K562 (cell line): ENCODE measurements at regions not wholly inside any gene's neighbourhood (a gene's known extent, or its start where the extent isn't known, plus 50 kb on each side); places are given as distances from the start of the nearest gene placed in this dataset.

ENCODE experiments used
- ATAC-seq: fragments of 200-7000 bp; cut with Tn5 transposase; 3 replicates; pipeline ENCODE4 v1.9.1; 2020; ENCODE audit warnings: moderate library complexity
- BruUV-seq: library from RNA; stranded (reverse); fragments of 400-500 nt; replicated peaks from 2 replicates; lab custom pipeline; 2021; lab: Mats Ljungman, UMichigan
- CTCF ChIA-PET: fragments of 300-600 bp; formaldehyde crosslinking; extraction: SDS; loops from one replicate; lab custom pipeline; 2021; ENCODE audit warnings: low intra/inter-chr PET ratio; lab: Yijun Ruan, JAX
- POLR2A ChIA-PET: fragments of 300-600, 350-650 bp; sonication (Branson Sonifier 250); formaldehyde crosslinking; extraction: SDS; loops from one replicate; lab custom pipeline; 2021; ENCODE audit warnings: antibody characterized with exemption, inconsistent platforms; lab: Yijun Ruan, JAX
- DNase-seq, 4 experiments: peaks; one replicate each; pipeline versions ENCODE4 v3.0.0 to v3.0.0-alpha.2; 2011 to 2018; ENCODE audit warnings: low spot score in 3 of 4, mixed read lengths in 3 of 4; ENCODE audit errors: extremely low read depth in 1 of 4
- FAIRE-seq: peaks from 2 replicates; lab custom pipeline; 2011; peaks lifted over from hg19 to GRCh38; lab: Jason Lieb, UNC
- H2AFZ ChIP-seq: 2 replicates; pipeline ENCODE4 v1.6.0; 2011; ENCODE audit warnings: low read depth, low read length, control low read depth, inconsistent platforms
- H3K27ac ChIP-seq: fragments of 200-600 bp; 3 replicates; pipeline ENCODE4 v1.8.0; 2011; ENCODE audit warnings: low read depth, mild to moderate bottlenecking, control low read depth, inconsistent platforms, low read length, moderate library complexity, mixed read lengths; ENCODE audit errors: extremely low read depth
- H3K27me3 ChIP-seq, 2 experiments: fragments of 300-600 bp in 1 of 2; 2 replicates in 1 of 2; 3 replicates in 1 of 2; pipeline versions ENCODE4 v1.6.0 to v1.8.0; 2011; ENCODE audit warnings: inconsistent platforms in 2 of 2, low read length in 2 of 2, mild to moderate bottlenecking in 1 of 2, mixed read lengths in 1 of 2, moderate library complexity in 1 of 2; ENCODE audit not compliant: control insufficient read depth in 2 of 2, insufficient read depth in 2 of 2
- H3K36me3 ChIP-seq: fragments of 300-600 bp; 3 replicates; pipeline ENCODE4 v1.8.0; 2011; ENCODE audit warnings: mild to moderate bottlenecking, low read length, inconsistent platforms; ENCODE audit not compliant: control insufficient read depth, insufficient read depth
- H3K4me1 ChIP-seq, 2 experiments: fragments of 200-600 bp in 1 of 2; replicated peaks in 1 of 2; 2 replicates in 1 of 2; 3 replicates in 1 of 2; pipeline versions ENCODE4 v1.5.1 to v1.8.0; 2011; ENCODE audit warnings: inconsistent platforms in 2 of 2, low read length in 2 of 2, mild to moderate bottlenecking in 1 of 2, mixed read lengths in 1 of 2, moderate library complexity in 1 of 2; ENCODE audit not compliant: control insufficient read depth in 2 of 2, insufficient read depth in 2 of 2
- H3K4me2 ChIP-seq: 2 replicates; pipeline ENCODE4 v1.6.1; 2011; ENCODE audit warnings: low read length, control low read depth, inconsistent platforms, mixed read lengths; ENCODE audit not compliant: insufficient read depth
- H3K4me3 ChIP-seq: fragments of 200-600 bp; sonication (generic), shearing (Covaris generic); 2 replicates; pipeline ENCODE4 v1.5.1; 2016; ENCODE audit warnings: control low read depth, inconsistent platforms
- H3K79me2 ChIP-seq: fragments of 200-600 bp; 3 replicates; pipeline ENCODE4 v1.8.0; 2011; ENCODE audit warnings: low read length, inconsistent platforms; ENCODE audit not compliant: control insufficient read depth, insufficient read depth
- H3K9ac ChIP-seq, 2 experiments: 2 replicates each; pipeline versions ENCODE4 v1.6.0 to v1.6.1; 2011; ENCODE audit warnings: low read depth in 2 of 2, low read length in 2 of 2, control low read depth in 1 of 2, inconsistent platforms in 1 of 2, mild to moderate bottlenecking in 1 of 2, mixed read lengths in 1 of 2; ENCODE audit not compliant: insufficient read depth in 1 of 2
- H3K9me1 ChIP-seq: one replicate; pipeline ENCODE4 v1.6.0; 2011; ENCODE audit warnings: inconsistent platforms, mild to moderate bottlenecking, low read length, moderate library complexity; ENCODE audit not compliant: control insufficient read depth, insufficient read depth
- H3K9me3 ChIP-seq: replicated peaks from 2 replicates; pipeline ENCODE4 v1.5.1; 2011; ENCODE audit warnings: low read depth, low read length, inconsistent platforms; ENCODE audit not compliant: control insufficient read depth, insufficient read depth
- H4K20me1 ChIP-seq: replicated peaks from 2 replicates; pipeline ENCODE4 v1.6.1; 2011; ENCODE audit warnings: low read length, inconsistent platforms, mixed read lengths; ENCODE audit not compliant: control insufficient read depth, insufficient read depth
- ETV5 ChIP-seq: sonication (generic); formaldehyde crosslinking; IDR thresholded peaks from 2 replicates; pipeline ENCODE4 v1.4.0; 2020; ENCODE audit warnings: low read depth, mild to moderate bottlenecking, missing genetic modification reagents
- HCFC1 ChIP-seq: IDR thresholded peaks from 2 replicates; pipeline ENCODE4 v1.6.1; 2012; ENCODE audit warnings: low read depth, low read length, improper control_type of control experiment
- HLTF ChIP-seq: fragments of 450-650 bp; IDR thresholded peaks from 2 replicates; pipeline ENCODE4 v1.6.1; 2016
- KLF16 ChIP-seq: IDR thresholded peaks from 2 replicates; pipeline ENCODE4 v1.6.1; 2016; ENCODE audit warnings: antibody characterized with exemption
- MAFF ChIP-seq: IDR thresholded peaks from 2 replicates; pipeline ENCODE4 v1.6.1; 2012; ENCODE audit warnings: low read length, improper control_type of control experiment
- RAD51 ChIP-seq: fragments of 450-650 bp; IDR thresholded peaks from 2 replicates; pipeline ENCODE4 v1.7.1; 2016; ENCODE audit warnings: low read depth, mild to moderate bottlenecking, borderline replicate concordance
- RBM34 ChIP-seq: fragments of 200-400 bp; formaldehyde crosslinking; IDR thresholded peaks from 2 replicates; pipeline ENCODE4 v1.6.1; 2018; ENCODE audit warnings: low read length, borderline replicate concordance; ENCODE audit not compliant: insufficient read depth
- TRIM24 ChIP-seq, 2 experiments: fragments of 450-650 bp; IDR thresholded peaks; 2 replicates each; pipeline ENCODE4 v1.6.1; 2016
- ZSCAN29 ChIP-seq: fragments of 450-650 bp; IDR thresholded peaks from 2 replicates; pipeline ENCODE4 v1.6.1; 2017
- WGBS: fragments of 100-300 bp; shearing (Covaris generic); methylation state at CpG from one replicate; pipeline ENCODE4 v1.1.6; 2016; ENCODE audit warnings: low coverage, mixed read lengths; ENCODE audit not compliant: insufficient coverage; ENCODE audit errors: missing lambda C conversion rate; 5-methylcytosine and 5-hydroxymethylcytosine counted together
- in situ Hi-C: fragments of 300-500 bp; cut with MboI; formaldehyde crosslinking; loops from 4 replicates; pipeline ENCODE4 v1.15.0; 2018; ENCODE audit warnings: inconsistent platforms, mixed read lengths
- intact Hi-C: fragments of 100-400 bp; cut with micrococcal nuclease; formaldehyde crosslinking; loops from 2 replicates; pipeline ENCODE4 v1.14.2; 2022
- TF ChIP-seq, protein P1 (sequence below): fragments of 200-800 bp; sonication (Bioruptor generic); IDR thresholded peaks from 2 replicates; pipeline ENCODE4 v1.6.1; 2017; ENCODE audit warnings: missing genetic modification characterization, missing compliant biosample characterization
- TF ChIP-seq, protein P2 (sequence below), 3 experiments: fragments of 200-800 bp in 1 of 3; sonication (Bioruptor generic) in 1 of 3; sonication (generic) in 1 of 3; formaldehyde crosslinking in 1 of 3; IDR thresholded peaks; 2 replicates each; pipeline versions ENCODE4 v1.6.1 to v1.8.0; 2016 to 2022; ENCODE audit warnings: mild to moderate bottlenecking in 2 of 3, missing compliant biosample characterization in 2 of 3, missing genetic modification characterization in 2 of 3, missing genetic modification reagents in 1 of 3
- TF ChIP-seq, protein P3 (sequence below): fragments of 450-650 bp; IDR thresholded peaks from 2 replicates; pipeline ENCODE4 v1.6.1; 2016; ENCODE audit warnings: borderline replicate concordance
- TF ChIP-seq, protein P4 (sequence below), 2 experiments: fragments of 150-350 bp in 1 of 2; IDR thresholded peaks; 2 replicates each; pipeline ENCODE4 v1.6.1; 2012 to 2016; ENCODE audit warnings: low read depth in 2 of 2, low read length in 2 of 2, mild to moderate bottlenecking in 1 of 2, moderate library complexity in 1 of 2

DNA sequence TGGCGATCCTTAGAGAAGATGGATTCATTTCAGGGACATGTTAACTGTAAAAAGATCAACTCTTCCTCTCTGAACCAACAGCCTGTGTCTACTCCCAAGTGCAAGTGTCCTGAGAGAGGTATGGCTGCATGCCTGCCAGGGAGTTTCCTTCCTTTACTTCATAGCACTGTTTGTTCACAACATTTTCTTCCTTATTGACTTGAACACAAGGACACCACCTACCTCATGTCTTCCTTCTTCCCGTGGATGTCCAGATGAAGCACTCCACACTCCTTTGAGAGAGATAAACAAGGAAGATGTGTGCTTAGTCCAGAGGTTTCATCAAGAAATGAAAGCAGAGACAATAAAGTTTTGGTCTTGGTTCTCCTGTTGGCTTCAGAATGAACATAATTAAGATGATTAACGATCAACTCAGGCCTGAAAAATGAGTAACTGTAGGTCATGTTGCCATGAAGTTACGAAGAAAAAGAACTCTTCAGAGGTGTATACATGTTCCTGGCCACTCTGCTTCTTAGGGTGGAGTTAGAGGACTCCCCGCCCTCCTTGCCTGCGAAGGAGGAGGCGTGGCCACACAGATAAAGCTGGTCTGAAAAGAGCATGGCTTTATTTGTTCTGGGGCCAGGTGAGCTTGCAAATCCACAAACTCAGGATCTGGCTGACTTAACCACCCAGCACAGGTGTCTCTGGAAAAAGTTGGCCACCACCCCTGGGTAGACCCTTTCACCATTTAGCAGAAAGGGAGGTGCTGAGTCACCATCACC, 155.0 kb upstream of the KCTD1 start (continued):
- TF ChIP-seq, protein P1, sequence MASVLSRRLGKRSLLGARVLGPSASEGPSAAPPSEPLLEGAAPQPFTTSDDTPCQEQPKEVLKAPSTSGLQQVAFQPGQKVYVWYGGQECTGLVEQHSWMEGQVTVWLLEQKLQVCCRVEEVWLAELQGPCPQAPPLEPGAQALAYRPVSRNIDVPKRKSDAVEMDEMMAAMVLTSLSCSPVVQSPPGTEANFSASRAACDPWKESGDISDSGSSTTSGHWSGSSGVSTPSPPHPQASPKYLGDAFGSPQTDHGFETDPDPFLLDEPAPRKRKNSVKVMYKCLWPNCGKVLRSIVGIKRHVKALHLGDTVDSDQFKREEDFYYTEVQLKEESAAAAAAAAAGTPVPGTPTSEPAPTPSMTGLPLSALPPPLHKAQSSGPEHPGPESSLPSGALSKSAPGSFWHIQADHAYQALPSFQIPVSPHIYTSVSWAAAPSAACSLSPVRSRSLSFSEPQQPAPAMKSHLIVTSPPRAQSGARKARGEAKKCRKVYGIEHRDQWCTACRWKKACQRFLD = no peak
- TF ChIP-seq, protein P2, sequence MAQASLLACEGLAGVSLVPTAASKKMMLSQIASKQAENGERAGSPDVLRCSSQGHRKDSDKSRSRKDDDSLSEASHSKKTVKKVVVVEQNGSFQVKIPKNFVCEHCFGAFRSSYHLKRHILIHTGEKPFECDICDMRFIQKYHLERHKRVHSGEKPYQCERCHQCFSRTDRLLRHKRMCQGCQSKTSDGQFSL (CRISPR knock-in tag; IDR thresholded peaks at IDR 0.05) = no peak
- TF ChIP-seq, protein P2 (tag; IDR thresholded peaks at IDR 0.05) = no peak
- no peak for TF ChIP-seq HLTF
- no peak for TF ChIP-seq HCFC1

DNA sequence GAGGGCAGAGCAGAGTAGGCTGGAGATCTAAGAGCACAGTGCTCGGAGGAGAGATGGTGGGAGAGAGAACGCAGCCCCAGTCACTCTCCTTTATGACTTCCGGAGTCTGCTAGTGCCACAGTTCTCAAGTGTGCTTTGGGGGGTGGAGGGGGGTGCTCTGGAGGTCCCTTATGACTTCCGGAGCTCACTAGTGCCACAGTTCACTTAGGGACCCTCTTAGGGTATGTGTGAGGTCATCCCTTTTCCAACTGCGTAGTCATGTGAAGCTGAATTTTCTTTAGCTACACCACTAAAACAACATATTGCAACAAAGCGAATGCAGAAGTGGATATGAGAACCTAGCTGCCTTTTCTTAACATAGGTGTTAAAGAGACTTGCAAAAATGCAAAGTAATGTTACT, 153.7 kb upstream of the KCTD1 start:
- Histone ChIP-seq H3K36me3 (no peaks in the 10 kb centered on the region), H3K27ac (no peak overlapping the region), H3K4me2 (no peak overlapping the region), H3K4me3 (no peak overlapping the region), H3K9me3 (no peaks in the 10 kb centered on the region), H3K9me1 (no peaks in the 10 kb centered on the region), H2AFZ (no peak overlapping the region), H3K27me3 (no peaks in the 10 kb centered on the region), H3K9ac (no peak overlapping the region), H3K4me1 (no peaks in the 10 kb centered on the region), H3K79me2 (no peaks in the 10 kb centered on the region), H4K20me1 (no peaks in the 10 kb centered on the region)
- intact Hi-C loops = no loop called here
- ATAC-seq = no peak
- WGBS = under 1% methylated on average over 6 of the region's 6 CpGs
- ChIA-PET CTCF (no interaction called here), POLR2A (interaction anchor here (0.6 kb wide), 1 partner anchor 10 kb away, joined by 3 read pairs; no protein-coding TSS in a partner anchor)
- FAIRE-seq = no peak
- in situ Hi-C loops = no loop called here
- DNase-seq = no peak
- BruUV-seq = no TSS peak
- no peak for TF ChIP-seq RAD51
- no peak for TF ChIP-seq TRIM24 (IDR thresholded peaks at IDR 0.05)
- no peak for TF ChIP-seq RBM34
- TF ChIP-seq, protein P3, sequence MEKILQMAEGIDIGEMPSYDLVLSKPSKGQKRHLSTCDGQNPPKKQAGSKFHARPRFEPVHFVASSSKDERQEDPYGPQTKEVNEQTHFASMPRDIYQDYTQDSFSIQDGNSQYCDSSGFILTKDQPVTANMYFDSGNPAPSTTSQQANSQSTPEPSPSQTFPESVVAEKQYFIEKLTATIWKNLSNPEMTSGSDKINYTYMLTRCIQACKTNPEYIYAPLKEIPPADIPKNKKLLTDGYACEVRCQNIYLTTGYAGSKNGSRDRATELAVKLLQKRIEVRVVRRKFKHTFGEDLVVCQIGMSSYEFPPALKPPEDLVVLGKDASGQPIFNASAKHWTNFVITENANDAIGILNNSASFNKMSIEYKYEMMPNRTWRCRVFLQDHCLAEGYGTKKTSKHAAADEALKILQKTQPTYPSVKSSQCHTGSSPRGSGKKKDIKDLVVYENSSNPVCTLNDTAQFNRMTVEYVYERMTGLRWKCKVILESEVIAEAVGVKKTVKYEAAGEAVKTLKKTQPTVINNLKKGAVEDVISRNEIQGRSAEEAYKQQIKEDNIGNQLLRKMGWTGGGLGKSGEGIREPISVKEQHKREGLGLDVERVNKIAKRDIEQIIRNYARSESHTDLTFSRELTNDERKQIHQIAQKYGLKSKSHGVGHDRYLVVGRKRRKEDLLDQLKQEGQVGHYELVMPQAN = no peak
- TF ChIP-seq, protein P4, sequence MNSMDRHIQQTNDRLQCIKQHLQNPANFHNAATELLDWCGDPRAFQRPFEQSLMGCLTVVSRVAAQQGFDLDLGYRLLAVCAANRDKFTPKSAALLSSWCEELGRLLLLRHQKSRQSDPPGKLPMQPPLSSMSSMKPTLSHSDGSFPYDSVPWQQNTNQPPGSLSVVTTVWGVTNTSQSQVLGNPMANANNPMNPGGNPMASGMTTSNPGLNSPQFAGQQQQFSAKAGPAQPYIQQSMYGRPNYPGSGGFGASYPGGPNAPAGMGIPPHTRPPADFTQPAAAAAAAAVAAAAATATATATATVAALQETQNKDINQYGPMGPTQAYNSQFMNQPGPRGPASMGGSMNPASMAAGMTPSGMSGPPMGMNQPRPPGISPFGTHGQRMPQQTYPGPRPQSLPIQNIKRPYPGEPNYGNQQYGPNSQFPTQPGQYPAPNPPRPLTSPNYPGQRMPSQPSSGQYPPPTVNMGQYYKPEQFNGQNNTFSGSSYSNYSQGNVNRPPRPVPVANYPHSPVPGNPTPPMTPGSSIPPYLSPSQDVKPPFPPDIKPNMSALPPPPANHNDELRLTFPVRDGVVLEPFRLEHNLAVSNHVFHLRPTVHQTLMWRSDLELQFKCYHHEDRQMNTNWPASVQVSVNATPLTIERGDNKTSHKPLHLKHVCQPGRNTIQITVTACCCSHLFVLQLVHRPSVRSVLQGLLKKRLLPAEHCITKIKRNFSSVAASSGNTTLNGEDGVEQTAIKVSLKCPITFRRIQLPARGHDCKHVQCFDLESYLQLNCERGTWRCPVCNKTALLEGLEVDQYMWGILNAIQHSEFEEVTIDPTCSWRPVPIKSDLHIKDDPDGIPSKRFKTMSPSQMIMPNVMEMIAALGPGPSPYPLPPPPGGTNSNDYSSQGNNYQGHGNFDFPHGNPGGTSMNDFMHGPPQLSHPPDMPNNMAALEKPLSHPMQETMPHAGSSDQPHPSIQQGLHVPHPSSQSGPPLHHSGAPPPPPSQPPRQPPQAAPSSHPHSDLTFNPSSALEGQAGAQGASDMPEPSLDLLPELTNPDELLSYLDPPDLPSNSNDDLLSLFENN (IDR thresholded peaks at IDR 0.05; ENCODE audit: low read depth in 2 of 2, low read length in 2 of 2) = no peak
- no peak for TF ChIP-seq MAFF
- TF ChIP-seq ZSCAN29 = no peak
- no peak for TF ChIP-seq KLF16
- TF ChIP-seq ETV5 (CRISPR knock-in tag) = no peak
